ENCODE measurements at regions not wholly inside any gene's neighbourhood (a gene's known extent, or its start where the extent isn't known, plus 50 kb on each side); places are given as distances from the start of the nearest gene placed in this dataset.

- no TSS peak for BruUV-seq (replicated peaks)
- no peak overlapping the region for H3K4me2 ChIP-seq (ENCODE audit: low read depth, low read length)
- TF ChIP-seq HBP1 (CRISPR knock-in tag; IDR thresholded peaks at IDR 0.05; ENCODE audit: low read depth) (no peak), KLF9 (CRISPR knock-in tag; IDR thresholded peaks at IDR 0.05; ENCODE audit: low read depth) (no peak), PAF1 (CRISPR knock-in tag; IDR thresholded peaks at IDR 0.05) (no peak), PREB (CRISPR knock-in tag; IDR thresholded peaks at IDR 0.05) (no peak), ELF3 (CRISPR knock-in tag; IDR thresholded peaks at IDR 0.05) (no peak), GMEB2 (CRISPR knock-in tag; IDR thresholded peaks at IDR 0.05; ENCODE audit: low read depth) (no peak), RBM22 (optimal IDR thresholded peaks at IDR 0.05; ENCODE audit: low read length) (no peak), UBTF (CRISPR knock-in tag; IDR thresholded peaks at IDR 0.05) (no peak), NR2F2 (IDR thresholded peaks at IDR 0.05; ENCODE audit: borderline replicate concordance, low read depth) (no peak), RXRA (CRISPR knock-in tag; IDR thresholded peaks at IDR 0.05) (no peak), KLF12 (CRISPR knock-in tag; IDR thresholded peaks at IDR 0.05; ENCODE audit: borderline replicate concordance) (no peak), STAT6 (CRISPR knock-in tag; IDR thresholded peaks at IDR 0.05; ENCODE audit: borderline replicate concordance) (no peak)
- no peak for FAIRE-seq
- in situ Hi-C loops (cut with HindIII; ENCODE audit: extremely low pct_ligation_motif_present, low pct_unique_long_range_greater_than_20kb), result no loop called here
- H3K27me3 ChIP-seq (ENCODE audit: control insufficient read depth in 1 of 2, insufficient read depth in 2 of 2, low read length in 2 of 2), result no peaks in the 10 kb centered on the region; a peak in 1 of 5 replicates
- H3K36me3 ChIP-seq (replicated peaks in 1 of 2; ENCODE audit: control insufficient read depth in 1 of 2, insufficient read depth in 2 of 2, low read length in 2 of 2), result no peaks in the 10 kb centered on the region
- no peak overlapping the region for H3K9ac ChIP-seq (ENCODE audit: insufficient read depth, low read depth, low read length)
- no peaks in the 10 kb centered on the region for H3K4me1 ChIP-seq (ENCODE audit: insufficient read depth, low read length)
- POLR2A ChIA-PET, result no interaction called here
- H3K4me3 ChIP-seq (replicated peaks in 1 of 3; ENCODE audit: insufficient read depth in 1 of 3, low read depth in 2 of 3, low read length in 3 of 3), result no peak overlapping the region
- CTCF ChIA-PET (ENCODE audit: low intra/inter-chr PET ratio, low total read pairs), result no interaction called here
- no peaks in the 10 kb centered on the region for H4K20me1 ChIP-seq (ENCODE audit: insufficient read depth, low read length)
- H3K79me2 ChIP-seq (ENCODE audit: insufficient read depth, low read length), result no peaks in the 10 kb centered on the region
- no peak overlapping the region for H3K27ac ChIP-seq (ENCODE audit: extremely low read length, insufficient read depth, low read length)
- no peak for ATAC-seq
- WGBS (ENCODE audit: low lambda C conversion rate), result 33% methylated on average over 4 of the region's 4 CpGs
- DNase-seq (ENCODE audit: low spot score), result no peak
- H3K9me3 ChIP-seq (ENCODE audit: low read length), result no peaks in the 10 kb centered on the region
- intact Hi-C loops (cut with micrococcal nuclease; ENCODE audit: unreplicated experiment), result no loop called here
- no peak overlapping the region for H2AFZ ChIP-seq (ENCODE audit: low read length)
Observed at GRCh38 chr1:220448217-220448616, 79.7 kb upstream of the MARK1 start.
